ENCODE measurements at regions not wholly inside any gene's neighbourhood (a gene's known extent, or its start where the extent isn't known, plus 50 kb on each side); places are given as distances from the start of the nearest gene placed in this dataset.

DNA sequence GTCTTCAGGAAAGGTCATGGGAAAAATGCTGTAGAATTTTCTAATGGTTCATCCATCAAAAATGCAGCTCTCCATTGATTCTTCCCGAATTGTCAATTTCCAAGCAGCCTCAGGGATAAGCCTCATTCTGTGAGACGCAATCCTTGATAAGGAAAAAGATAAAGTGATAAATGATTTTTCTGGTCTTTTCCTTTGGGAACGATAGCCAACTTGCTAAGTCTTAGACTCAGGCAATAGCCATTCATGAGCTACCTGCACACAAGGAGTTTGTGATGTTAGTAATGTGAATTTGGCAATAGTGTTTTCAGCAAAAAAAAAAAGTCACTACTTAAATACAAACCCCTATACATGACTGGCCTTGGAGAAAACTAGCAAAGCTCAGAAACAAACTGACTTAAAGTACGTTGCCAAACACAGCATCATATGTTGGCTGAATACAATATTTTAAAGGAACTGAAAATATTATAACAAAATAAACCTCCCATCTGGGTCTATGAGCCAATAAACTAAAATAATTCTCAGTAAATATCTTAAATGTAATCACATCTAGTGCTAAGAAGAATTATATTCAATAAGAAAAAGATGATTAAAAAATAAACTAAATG lies 75.5 kb downstream of the KLF6 start:
- TF ChIP-seq, protein P1, sequence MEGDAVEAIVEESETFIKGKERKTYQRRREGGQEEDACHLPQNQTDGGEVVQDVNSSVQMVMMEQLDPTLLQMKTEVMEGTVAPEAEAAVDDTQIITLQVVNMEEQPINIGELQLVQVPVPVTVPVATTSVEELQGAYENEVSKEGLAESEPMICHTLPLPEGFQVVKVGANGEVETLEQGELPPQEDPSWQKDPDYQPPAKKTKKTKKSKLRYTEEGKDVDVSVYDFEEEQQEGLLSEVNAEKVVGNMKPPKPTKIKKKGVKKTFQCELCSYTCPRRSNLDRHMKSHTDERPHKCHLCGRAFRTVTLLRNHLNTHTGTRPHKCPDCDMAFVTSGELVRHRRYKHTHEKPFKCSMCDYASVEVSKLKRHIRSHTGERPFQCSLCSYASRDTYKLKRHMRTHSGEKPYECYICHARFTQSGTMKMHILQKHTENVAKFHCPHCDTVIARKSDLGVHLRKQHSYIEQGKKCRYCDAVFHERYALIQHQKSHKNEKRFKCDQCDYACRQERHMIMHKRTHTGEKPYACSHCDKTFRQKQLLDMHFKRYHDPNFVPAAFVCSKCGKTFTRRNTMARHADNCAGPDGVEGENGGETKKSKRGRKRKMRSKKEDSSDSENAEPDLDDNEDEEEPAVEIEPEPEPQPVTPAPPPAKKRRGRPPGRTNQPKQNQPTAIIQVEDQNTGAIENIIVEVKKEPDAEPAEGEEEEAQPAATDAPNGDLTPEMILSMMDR (IDR thresholded peaks at IDR 0.05): no peak
- no peak for TF ChIP-seq POLR2A (IDR thresholded peaks at IDR 0.05)
